ENCODE measurements at regions not wholly inside any gene's neighbourhood (a gene's known extent, or its start where the extent isn't known, plus 50 kb on each side); places are given as distances from the start of the nearest gene placed in this dataset.

- TF ChIP-seq CTCF (IDR thresholded peaks at IDR 0.05) = no peak
- no peak for TF ChIP-seq POLR2A (IDR thresholded peaks at IDR 0.05)
These were observed 483.6 kb upstream of the VRK2 start for GRCh38 chr2:57563015-57563414.
